Thymus (tissue), 11 donors: ENCODE measurements at regions not wholly inside any gene's neighbourhood (a gene's known extent, or its start where the extent isn't known, plus 50 kb on each side); places are given as distances from the start of the nearest gene placed in this dataset.

Experiments
- DNase-seq, 9 donors: peaks; one replicate each; pipeline ENCODE4 v3.0.0-alpha.2; 2013; ENCODE audit warnings: low spot score in 9 of 9, low read depth in 6 of 9, missing footprints in 1 of 9
- H3K27ac ChIP-seq, 2 donors: one replicate each; pipeline ENCODE4 v1.5.1; 2013; ENCODE audit warnings: control low read depth in 1 of 2, low read depth in 1 of 2, low read length in 1 of 2, mild to moderate bottlenecking in 1 of 2, moderate library complexity in 1 of 2
- H3K27me3 ChIP-seq, 2 donors: one replicate each; pipeline ENCODE4 v1.5.1; 2013; ENCODE audit warnings: low read length in 1 of 2; ENCODE audit not compliant: control insufficient read depth in 2 of 2, insufficient read depth in 1 of 2
- H3K36me3 ChIP-seq, 2 donors: one replicate each; pipeline ENCODE4 v1.5.1; 2013; ENCODE audit warnings: low read length in 1 of 2, mild to moderate bottlenecking in 1 of 2, moderate library complexity in 1 of 2; ENCODE audit not compliant: control insufficient read depth in 2 of 2, insufficient read depth in 2 of 2
- H3K4me1 ChIP-seq, 2 donors: one replicate each; pipeline ENCODE4 v1.5.1; 2013; ENCODE audit warnings: low read length in 2 of 2; ENCODE audit not compliant: control insufficient read depth in 2 of 2, insufficient read depth in 2 of 2
- H3K4me3 ChIP-seq, 2 donors: one replicate each; pipeline ENCODE4 v1.5.1; 2013; ENCODE audit warnings: low read length in 2 of 2, control low read depth in 1 of 2, mild to moderate bottlenecking in 1 of 2
- H3K9me3 ChIP-seq, 2 donors: one replicate each; pipeline ENCODE4 v1.5.1; 2013; ENCODE audit warnings: low read length in 1 of 2, mild to moderate bottlenecking in 1 of 2; ENCODE audit not compliant: control insufficient read depth in 2 of 2, insufficient read depth in 1 of 2
- WGBS: extraction: QIAGEN DNeasy Blood & Tissue Kit; methylation state at CpG from one replicate; pipeline ENCODE4 v1.1.7; 2013; 5-methylcytosine and 5-hydroxymethylcytosine counted together
- donor health status: healthy.

DNA sequence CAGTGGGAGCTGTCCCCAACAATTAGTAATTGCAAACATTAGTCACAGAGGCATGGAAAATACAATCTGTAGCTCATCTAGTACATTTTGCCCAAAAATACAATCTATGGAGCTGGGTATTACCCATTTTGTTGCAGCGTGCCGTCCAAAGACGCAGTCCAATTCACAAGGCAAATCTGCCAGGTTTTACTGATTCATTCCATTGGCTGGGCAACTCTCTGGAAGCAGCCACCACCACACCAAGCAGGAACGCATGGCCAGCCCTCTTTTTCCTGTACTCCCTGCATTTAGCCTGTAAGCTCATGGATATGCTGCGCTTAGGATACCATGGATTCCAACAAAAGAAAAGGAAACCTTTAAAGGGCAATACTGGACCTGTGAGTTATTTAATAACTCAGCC lies 60.5 kb upstream of the ARRDC4 start:
- Histone ChIP-seq H3K4me1 (no peaks in the 10 kb centered on the region), H3K36me3 (no peaks in the 10 kb centered on the region), H3K27me3 (peaks cover 0 to 28% of the 10 kb centered on the region in 2 donors), H3K9me3 (no peaks in the 10 kb centered on the region), H3K4me3 (no peak overlapping the region), H3K27ac (no peak overlapping the region)
- DNase-seq = no peak
- WGBS = 57% methylated on average over 5 of the region's 5 CpGs

DNA sequence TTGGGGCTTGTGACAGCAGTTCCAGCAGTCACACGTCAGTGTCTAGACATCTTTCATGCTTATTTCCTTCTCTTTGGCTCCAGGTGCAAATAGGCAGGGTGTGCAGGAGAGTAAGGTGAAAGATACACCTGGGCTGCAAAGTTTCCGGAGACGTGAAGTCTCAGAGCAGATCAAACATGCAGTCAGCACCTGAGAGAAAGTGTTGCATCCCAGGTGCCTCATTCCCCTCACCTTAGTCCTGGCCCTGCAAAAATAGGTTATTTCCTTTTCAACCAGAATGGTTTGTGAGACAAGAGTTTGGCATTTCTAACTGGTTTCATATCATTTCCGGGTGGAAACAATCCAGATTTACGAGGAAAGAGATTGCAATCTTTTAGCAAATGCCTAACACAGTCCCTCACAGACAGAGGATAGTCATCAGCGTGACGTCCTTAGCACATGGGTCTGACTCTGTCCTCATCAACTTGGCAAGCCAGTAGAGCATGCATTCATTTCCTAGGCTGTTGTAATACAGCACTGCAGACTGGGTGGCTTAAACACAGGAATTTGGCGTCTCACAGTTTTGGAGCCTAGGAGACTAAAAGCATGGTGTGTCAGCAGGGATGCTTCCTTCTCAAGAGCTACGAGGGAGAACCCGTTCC lies 58.2 kb upstream of the ARRDC4 start:
- peaks cover 0 to 35% of the 10 kb centered on the region in 2 donors for H3K27me3 ChIP-seq

DNA sequence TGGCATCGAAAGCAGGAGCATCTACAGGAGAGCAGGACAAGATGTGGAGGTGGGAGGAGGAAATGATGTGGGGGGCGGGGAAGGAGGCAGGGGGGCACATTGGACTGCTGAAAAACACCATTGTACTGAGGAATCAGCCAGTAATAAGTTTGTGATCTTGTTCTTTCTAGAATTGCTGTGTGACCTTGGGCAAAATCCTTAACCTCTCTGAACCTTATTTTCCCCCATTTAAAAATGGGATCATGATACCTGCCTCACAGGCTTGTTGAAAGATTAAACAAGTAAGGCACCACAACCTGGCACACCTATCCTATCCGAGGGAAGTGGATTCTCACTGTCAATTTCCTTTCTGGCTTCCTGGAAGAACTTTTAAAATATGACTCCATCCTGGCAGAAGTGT lies 56.9 kb upstream of the ARRDC4 start:
- Histone ChIP-seq H3K27ac (no peak overlapping the region), H3K4me1 (no peaks in the 10 kb centered on the region), H3K9me3 (no peaks in the 10 kb centered on the region), H3K36me3 (no peaks in the 10 kb centered on the region), H3K27me3 (peaks cover 0 to 33% of the 10 kb centered on the region in 2 donors), H3K4me3 (no peak overlapping the region)
- 93% methylated on average over 3 of the region's 3 CpGs for WGBS
- DNase-seq = no peak

More for the DNA sequence above, 58.2 kb upstream of the ARRDC4 start:
- no peak overlapping the region for H3K4me3 ChIP-seq
- no peak for DNase-seq
- no peaks in the 10 kb centered on the region for H3K9me3 ChIP-seq
- no peak overlapping the region for H3K27ac ChIP-seq
- no peaks in the 10 kb centered on the region for H3K36me3 ChIP-seq
- no peaks in the 10 kb centered on the region for H3K4me1 ChIP-seq
- 74% methylated on average over 10 of the region's 10 CpGs for WGBS

DNA sequence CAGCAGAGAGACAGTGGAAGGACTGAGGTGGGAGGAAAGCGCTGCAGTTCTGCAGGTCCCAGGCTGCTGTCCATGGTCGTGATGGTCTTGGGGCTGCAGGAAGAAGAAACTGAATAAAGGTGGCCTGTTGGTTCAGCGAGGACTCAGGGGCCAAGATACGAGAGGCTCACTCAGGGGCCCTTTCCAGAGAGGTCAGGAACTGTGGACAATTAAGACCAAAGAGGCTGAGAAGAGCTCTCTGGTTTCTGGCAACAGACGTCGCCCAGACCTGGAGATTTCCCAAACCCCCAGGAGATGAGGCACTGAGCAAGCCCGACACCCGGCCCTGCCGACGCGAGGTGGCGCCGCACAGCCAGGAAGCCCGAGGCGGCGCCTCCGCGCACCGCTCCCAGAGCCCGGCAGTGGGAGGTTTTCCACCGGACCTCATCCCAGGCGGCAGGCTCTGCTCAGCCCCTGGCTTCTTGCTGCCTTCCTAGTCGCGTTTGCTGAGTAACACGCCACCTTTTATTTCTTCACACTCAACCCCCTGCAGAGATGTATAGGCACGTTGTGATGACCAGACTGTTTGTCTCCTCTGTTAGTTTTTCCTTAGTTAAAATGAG lies 56.4 kb upstream of the ARRDC4 start:
- peak in 7 of 9 donors; percentile 6 to 44 (median 23) for DNase-seq
- Histone ChIP-seq H3K4me3 (no peak overlapping the region), H3K27ac (no peak overlapping the region), H3K36me3 (no peaks in the 10 kb centered on the region), H3K27me3 (peaks cover 0 to 33% of the 10 kb centered on the region in 2 donors), H3K9me3 (no peaks in the 10 kb centered on the region), H3K4me1 (no peaks in the 10 kb centered on the region)
- 3% methylated on average over 26 of the region's 26 CpGs for WGBS

DNA sequence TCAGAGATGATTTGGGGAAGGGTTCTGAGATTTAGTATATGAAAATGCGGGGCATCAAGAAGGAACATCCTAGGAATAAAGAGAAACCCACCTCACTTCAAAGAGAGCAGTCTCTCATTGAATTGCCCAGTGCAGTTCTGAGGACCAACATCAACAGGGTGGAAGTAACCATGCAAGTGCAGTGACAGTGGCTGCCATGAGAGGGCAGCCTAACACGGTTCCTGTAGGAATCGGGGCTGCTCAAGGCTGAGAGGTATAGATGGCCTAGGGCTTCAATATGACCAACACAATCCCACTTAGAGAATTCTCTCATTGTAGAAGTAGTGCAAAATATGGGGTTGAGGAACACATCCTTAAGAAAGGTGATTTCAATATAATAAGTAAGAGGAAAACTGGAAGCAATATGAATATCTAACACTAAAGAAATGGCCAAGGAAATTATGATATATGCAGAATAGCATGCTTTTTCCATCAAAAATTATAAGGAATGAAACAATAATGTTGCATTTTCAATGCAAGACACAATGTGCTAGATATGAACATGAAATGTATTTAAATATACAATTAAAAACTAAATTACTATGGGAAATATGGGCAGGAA lies 51.1 kb upstream of the ARRDC4 start:
- H3K4me3 ChIP-seq = no peak overlapping the region
- H3K4me1 ChIP-seq = no peaks in the 10 kb centered on the region
- DNase-seq = peak; percentile 11 to 73 (median 66)
- 4% methylated on average over 3 of the region's 3 CpGs for WGBS
- no peak overlapping the region for H3K27ac ChIP-seq
- no peaks in the 10 kb centered on the region for H3K36me3 ChIP-seq
- peaks cover 0 to 13% of the 10 kb centered on the region in 2 donors for H3K27me3 ChIP-seq
- no peaks in the 10 kb centered on the region for H3K9me3 ChIP-seq
